Left lobe of liver (tissue), 2 donors: ENCODE measurements at regions not wholly inside any gene's neighbourhood (a gene's known extent, or its start where the extent isn't known, plus 50 kb on each side); places are given as distances from the start of the nearest gene placed in this dataset.
"Not testable (repeated sequence)": the region's sequence is repeated elsewhere in the genome, so short reads cannot be mapped to it uniquely, and the experiment has no call there.

ENCODE experiments used
- ATAC-seq: fragments of 200-7000 bp; cut with Tn5 transposase; one replicate; pipeline ENCODE4 v1.9.1; 2020; ENCODE audit warnings: mild to moderate bottlenecking, moderate library complexity
- DNase-seq: peaks from one replicate; pipeline ENCODE4 v3.0.0-alpha.2; 2020; ENCODE audit warnings: low spot score
- donor health status: DM: no; HTN: no; CAD: no; lungs with moderate emphysema.
- donor health status: DM: no; HTN: yes; CAD: no.

- not testable (repeated sequence) for DNase-seq, ATAC-seq
Measured at GRCh38 chr1:206256935-206257334, 53.6 kb downstream of the SRGAP2 start.

- DNase-seq, ATAC-seq: not testable (repeated sequence)
Measured at GRCh38 chr1:206261473-206261872, 58.1 kb downstream of the SRGAP2 start.

DNA sequence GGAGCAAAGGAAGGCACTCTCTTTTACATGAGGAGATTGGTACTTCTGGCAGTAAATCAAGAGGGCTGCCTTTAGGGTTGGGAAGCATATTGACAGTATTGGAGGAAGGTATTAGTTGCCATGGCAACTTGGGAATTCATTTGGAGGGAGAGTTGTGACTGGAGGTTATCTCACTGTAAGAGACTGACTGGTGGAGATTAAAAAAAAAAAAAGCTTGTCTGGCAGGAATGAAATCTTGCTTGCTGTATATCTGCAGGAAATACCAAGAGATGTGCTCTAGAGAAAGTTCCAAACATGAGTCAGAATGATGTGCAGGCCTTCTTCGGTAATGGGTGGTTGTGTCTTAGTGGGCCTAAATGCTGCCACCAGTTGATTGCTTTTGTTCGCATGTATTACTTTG is 59.1 kb downstream of the SRGAP2 start:
- not testable (repeated sequence) for ATAC-seq, DNase-seq

GRCh38 chr1:206264916-206265315 is 61.6 kb downstream of the SRGAP2 start:
- ATAC-seq, DNase-seq: not testable (repeated sequence)

DNA sequence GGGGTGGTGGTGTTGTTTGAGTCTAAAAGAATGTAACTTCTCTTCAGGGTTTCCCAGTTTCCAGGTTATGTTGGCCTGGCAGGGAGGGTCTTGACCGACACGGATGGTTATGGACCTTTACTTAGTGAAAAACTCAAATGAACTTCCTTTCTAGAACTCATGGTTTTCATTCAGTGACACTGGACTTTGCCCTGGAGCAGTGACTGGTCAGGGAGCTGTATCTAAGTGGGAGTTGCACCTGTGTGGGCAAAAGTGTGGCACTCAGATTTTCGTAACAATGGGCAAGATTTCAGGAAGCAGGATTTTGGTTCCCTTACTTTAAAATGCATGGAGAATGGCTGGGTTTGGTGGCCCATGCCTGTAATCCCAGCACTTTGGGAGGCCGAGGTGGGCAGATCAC is 67.8 kb downstream of the SRGAP2 start:
- ATAC-seq, result peak; percentile 77
- DNase-seq, result not testable (repeated sequence)

DNA sequence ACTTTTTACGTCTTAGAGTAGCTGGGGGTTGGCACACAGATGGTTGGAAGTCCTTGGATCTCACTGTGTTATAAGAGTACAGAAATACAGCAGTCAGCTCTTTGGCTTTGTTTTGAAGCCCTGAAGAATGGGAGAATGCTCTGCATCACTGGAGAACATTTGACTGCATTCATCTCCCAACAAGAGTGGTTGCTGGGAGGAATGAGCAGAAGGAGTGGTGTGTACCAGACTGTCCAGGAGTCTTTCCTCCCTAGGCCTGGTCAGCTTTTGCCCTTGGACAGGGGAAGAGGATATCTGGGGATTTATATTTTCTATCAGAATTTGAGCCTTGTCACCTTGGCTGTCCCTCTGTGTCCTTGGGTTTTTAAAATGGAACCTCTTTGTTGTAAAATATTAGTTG is 69.8 kb downstream of the SRGAP2 start:
- not testable (repeated sequence) for DNase-seq, ATAC-seq

- not testable (repeated sequence) for ATAC-seq, DNase-seq
Measured at GRCh38 chr1:206276143-206276542, 72.8 kb downstream of the SRGAP2 start.

- not testable (repeated sequence) for ATAC-seq, DNase-seq
Measured at GRCh38 chr1:206278683-206279082, 75.3 kb downstream of the SRGAP2 start.

GRCh38 chr1:206280683-206281082 is 77.3 kb downstream of the SRGAP2 start:
- DNase-seq, result not testable (repeated sequence)
- peak; percentile 91 for ATAC-seq

DNA sequence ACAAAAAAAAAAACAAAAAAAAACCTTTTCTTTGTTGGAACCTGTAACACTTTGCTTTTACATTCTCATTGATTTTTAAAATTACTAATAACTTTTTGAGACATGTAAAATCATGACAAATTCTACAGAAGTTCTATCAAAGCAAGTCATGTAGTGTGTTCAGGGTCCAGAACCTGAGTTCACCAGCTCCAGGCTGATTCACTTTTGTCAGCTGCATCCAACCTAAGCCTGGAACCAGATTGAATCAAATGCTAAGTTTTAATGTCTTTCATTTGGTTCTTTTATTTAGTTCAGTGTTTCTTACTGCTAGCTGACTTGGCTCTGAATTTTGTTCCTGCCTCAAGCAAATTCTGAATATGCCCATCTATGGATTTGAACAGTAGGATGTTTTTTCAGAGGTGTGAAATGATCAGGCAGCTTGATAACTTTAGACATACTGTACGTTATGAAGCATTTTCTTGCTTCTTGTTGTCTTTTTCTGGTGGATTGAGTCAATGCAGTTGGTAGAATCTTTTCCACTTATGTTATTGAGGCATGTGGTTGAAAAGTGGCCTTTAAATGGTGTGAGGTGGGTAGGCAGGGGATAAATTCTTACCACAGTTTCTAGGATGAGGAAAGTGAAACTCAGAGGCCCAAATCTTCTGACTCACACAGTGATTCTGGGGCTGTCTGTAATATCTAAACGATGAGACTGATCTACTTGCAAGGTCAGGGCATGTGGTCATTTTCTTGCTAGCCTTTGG is 78.7 kb downstream of the SRGAP2 start:
- ATAC-seq, DNase-seq: not testable (repeated sequence)

DNA sequence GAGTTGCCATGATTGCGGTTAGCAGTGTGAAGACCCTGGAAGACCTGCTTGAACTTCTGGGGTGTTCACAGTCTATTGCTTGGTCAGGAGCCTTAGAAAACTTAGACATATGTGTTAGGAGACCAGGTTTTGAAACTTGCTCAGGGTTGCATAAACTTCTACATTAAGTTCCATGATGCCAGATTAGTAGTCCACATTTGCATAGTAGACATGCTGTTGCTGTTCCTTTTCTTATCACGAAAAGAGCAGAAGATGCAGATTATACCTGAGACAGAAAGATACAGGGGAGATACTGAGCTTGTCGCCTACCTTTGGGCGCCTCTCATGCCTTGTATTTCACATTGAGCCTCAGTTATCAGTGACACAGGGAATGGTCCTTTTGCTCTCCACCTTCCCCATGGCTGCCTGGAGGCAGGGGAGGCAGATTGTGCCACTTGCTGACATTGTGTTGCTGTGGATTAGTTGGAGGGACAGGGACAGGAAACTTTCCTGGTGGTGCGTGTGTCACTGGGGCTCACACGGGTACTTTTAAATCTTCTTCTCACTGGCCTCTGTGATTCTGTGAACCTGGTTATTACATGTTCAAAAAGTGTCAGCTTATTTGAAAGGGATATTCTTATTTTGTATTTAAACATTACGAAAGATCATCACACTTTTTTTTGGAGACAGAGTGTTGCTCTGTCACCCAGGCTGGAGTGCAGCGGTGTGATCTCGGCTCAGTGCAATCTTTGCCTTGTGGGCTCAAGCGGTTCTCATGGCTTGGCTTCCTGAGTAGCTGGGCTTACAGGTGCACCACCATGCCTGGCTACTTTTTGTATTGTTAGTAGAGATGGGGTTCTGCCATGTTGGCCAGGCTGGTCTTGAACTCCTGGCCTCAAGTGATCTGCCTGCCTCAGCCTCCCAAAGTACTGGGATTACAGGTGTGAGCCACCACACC is 82.0 kb downstream of the SRGAP2 start:
- not testable (repeated sequence) for ATAC-seq, DNase-seq

GRCh38 chr1:206287759-206288158 is 84.4 kb downstream of the SRGAP2 start:
- DNase-seq, result not testable (repeated sequence)

DNA sequence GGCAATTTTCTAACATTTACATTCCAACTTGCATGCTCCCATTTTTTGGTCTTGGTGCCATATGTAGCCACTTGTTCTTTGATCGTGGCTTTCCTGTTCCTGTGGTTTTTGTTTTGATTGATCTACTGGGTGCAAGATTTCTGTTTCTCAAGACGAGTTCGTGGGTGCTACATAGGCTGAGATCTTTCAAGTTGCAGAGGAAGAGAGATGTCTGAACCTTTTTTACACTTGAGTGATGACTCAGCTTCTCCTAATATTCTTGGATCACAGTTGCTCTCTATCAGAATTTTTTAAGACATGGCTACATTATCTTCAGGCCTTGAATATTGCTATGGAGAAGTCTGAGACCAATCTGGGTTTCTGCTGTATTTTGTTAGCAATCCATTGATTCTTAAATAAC is 85.1 kb downstream of the SRGAP2 start:
- not testable (repeated sequence) for DNase-seq
- peak; percentile 26 for ATAC-seq

More at GRCh38 chr1:206287759-206288158, 84.4 kb downstream of the SRGAP2 start:
- peak; percentile 58 for ATAC-seq

DNA sequence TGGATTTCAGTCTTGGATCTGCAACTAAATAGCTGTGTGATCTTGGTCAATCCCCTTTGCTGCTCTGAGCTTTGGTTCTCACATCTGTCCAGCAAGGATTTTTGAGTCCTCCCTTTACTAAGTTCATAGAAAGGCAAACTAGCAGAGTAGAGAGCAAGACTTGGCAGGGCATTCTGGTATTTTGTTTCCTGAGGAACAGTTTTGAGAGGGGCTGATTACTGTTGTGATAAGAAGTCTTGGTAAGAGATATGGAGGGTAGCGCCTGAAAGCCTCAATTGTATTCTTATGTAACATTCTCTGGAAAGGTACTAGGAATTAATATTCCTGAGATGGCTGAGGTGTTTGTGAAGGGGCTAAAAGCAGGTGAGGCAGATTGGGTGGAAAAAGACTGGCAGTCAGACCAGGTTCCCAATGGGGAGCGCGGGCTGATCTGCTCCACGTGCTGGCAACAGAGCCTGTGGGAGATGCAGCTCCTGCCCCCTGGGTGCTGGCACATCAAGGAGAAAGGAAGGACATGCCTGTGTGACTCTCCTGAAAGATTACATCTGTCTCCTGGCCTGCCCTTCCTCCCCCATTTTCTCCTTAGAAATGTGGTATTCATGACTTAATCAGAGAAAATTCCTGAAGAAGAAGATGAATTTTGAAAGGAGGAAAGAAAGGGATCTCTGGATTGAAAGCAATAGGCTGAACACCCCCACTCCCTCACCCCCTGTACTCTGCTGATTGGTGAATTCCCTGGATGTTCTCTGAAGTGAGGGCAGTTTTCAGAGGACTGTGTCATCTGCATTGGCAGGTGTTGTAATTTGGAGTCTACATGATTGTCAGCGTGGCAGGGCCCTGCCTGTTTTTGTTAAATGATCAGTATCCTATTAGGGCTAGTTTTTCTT is 94.0 kb downstream of the SRGAP2 start:
- not testable (repeated sequence) for DNase-seq, ATAC-seq

GRCh38 chr1:206298032-206298392 is 94.7 kb downstream of the SRGAP2 start:
- ATAC-seq, DNase-seq: not testable (repeated sequence)

GRCh38 chr1:206299181-206299791 is 95.9 kb downstream of the SRGAP2 start:
- not testable (repeated sequence) for ATAC-seq, DNase-seq

DNA sequence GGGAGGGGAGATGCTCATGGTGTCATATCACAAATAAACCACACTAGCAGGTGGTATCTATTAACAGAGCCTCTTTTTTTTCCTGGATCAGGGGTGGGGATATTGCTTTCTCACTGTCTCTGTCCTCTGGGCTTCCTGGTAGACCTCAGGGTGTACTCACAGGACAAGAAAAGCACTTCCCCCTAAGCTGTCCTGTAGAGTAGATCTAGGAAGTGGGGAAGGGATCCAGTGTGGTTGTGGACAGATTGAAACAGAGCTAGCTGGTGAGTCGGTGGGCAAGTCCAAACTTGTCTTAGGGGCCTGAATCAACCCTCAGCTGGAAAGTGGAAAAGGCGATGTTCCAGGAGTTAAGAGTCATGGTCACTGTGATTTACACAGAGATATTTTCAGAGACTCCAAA is 96.6 kb downstream of the SRGAP2 start:
- not testable (repeated sequence) for DNase-seq, ATAC-seq

GRCh38 chr1:206302056-206302455 is 98.7 kb downstream of the SRGAP2 start:
- DNase-seq, ATAC-seq: not testable (repeated sequence)

DNA sequence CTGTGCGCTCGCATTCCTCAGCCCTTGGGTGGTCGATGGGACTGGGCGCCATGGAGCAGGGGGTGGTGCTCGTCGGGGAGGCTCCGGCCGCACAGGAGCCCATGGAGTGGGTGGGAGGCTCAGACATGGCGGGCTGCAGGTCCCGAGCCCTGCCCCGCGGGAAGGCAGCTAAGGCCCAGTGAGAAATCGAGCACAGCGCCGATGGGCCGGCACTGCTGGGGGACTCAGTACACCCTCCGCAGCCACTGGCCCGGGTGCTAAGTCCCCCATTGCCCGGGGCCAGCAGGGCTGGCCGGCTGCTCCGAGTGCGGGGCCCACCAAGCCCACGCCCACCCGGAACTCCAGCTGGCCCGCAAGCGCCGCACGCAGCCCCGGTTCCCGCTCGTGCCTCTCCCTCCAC is 104.1 kb downstream of the SRGAP2 start:
- not testable (repeated sequence) for DNase-seq, ATAC-seq

GRCh38 chr1:206310948-206311347 is 107.6 kb downstream of the SRGAP2 start:
- ATAC-seq, DNase-seq: not testable (repeated sequence)
